ENCODE measurements at regions not wholly inside any gene's neighbourhood (a gene's known extent, or its start where the extent isn't known, plus 50 kb on each side); places are given as distances from the start of the nearest gene placed in this dataset.

DNA sequence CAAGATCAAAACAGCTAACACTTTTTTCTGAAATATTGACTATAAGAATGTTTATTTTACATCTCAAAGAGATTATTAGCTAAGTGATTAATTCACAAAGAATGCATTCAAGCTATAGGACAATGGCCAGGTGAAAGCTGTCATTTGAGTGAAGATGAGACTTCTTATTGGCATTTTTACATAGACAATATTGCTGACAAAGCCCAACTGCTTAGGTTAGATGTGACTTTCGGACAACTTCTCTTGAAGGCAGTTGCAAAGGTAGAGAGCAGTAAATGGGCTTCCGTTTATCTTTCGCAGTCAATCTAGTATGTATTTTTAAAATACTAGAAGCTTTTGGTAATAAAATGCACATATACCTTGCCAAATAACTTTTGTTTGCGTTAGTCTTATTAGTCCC lies 1041.3 kb downstream of the AMY1C start:
- POLR2A ChIA-PET = no interaction called here
- no TSS peak for BruUV-seq (replicated peaks)
- CTCF ChIA-PET = interaction anchor here (0.6 to 1.6 kb wide), 2 partner anchors 12 to 367 kb away, joined by 3 to 5 read pairs; no protein-coding TSS in a partner anchor
- no peaks in the 10 kb centered on the region for H3K79me2 ChIP-seq (ENCODE audit: control insufficient read depth, insufficient read depth, low read length)
- H3K9me3 ChIP-seq (replicated peaks; ENCODE audit: control insufficient read depth, insufficient read depth, low read length) = no peaks in the 10 kb centered on the region
- no peak for ATAC-seq
- TF ChIP-seq MYB (IDR thresholded peaks at IDR 0.05; ENCODE audit: borderline replicate concordance, low read depth, low read length) (no peak), CHD4 (IDR thresholded peaks at IDR 0.05) (no peak), ETV6 (conservative IDR thresholded peaks at IDR 0.05 in 1 of 2, IDR thresholded peaks at IDR 0.05 in 1 of 2; ENCODE audit: borderline replicate concordance in 1 of 2, low read depth in 1 of 2) (no peak), ZNF622 (IDR thresholded peaks at IDR 0.05) (no peak), IKZF2 (IDR thresholded peaks at IDR 0.05) (no peak), CHD2 (IDR thresholded peaks at IDR 0.05; ENCODE audit: borderline replicate concordance, low read depth, low read length) (no peak), ZNF274 (IDR thresholded peaks at IDR 0.05; ENCODE audit: insufficient read depth, insufficient read length) (no peak), STAT1 (conservative IDR thresholded peaks at IDR 0.05) (no peak), SMARCA5 (IDR thresholded peaks at IDR 0.05) (no peak)
- TF ChIP-seq, protein P1, sequence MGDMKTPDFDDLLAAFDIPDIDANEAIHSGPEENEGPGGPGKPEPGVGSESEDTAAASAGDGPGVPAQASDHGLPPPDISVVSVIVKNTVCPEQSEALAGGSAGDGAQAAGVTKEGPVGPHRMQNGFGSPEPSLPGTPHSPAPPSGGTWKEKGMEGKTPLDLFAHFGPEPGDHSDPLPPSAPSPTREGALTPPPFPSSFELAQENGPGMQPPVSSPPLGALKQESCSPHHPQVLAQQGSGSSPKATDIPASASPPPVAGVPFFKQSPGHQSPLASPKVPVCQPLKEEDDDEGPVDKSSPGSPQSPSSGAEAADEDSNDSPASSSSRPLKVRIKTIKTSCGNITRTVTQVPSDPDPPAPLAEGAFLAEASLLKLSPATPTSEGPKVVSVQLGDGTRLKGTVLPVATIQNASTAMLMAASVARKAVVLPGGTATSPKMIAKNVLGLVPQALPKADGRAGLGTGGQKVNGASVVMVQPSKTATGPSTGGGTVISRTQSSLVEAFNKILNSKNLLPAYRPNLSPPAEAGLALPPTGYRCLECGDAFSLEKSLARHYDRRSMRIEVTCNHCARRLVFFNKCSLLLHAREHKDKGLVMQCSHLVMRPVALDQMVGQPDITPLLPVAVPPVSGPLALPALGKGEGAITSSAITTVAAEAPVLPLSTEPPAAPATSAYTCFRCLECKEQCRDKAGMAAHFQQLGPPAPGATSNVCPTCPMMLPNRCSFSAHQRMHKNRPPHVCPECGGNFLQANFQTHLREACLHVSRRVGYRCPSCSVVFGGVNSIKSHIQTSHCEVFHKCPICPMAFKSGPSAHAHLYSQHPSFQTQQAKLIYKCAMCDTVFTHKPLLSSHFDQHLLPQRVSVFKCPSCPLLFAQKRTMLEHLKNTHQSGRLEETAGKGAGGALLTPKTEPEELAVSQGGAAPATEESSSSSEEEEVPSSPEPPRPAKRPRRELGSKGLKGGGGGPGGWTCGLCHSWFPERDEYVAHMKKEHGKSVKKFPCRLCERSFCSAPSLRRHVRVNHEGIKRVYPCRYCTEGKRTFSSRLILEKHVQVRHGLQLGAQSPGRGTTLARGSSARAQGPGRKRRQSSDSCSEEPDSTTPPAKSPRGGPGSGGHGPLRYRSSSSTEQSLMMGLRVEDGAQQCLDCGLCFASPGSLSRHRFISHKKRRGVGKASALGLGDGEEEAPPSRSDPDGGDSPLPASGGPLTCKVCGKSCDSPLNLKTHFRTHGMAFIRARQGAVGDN (IDR thresholded peaks at IDR 0.05) = no peak
- no peaks in the 10 kb centered on the region for H3K4me1 ChIP-seq (ENCODE audit: control insufficient read depth, insufficient read depth, low read length)
- intact Hi-C loops (cut with micrococcal nuclease; ENCODE audit: unreplicated experiment) = no loop called here
- no peaks in the 10 kb centered on the region for H4K20me1 ChIP-seq (ENCODE audit: control insufficient read depth, insufficient read depth)
- H3K4me3 ChIP-seq = no peak overlapping the region
- DNase-seq (ENCODE audit: low read depth, low spot score) = no peak
- in situ Hi-C loops (cut with MboI) = no loop called here
- H3K27ac ChIP-seq (ENCODE audit: control insufficient read depth, insufficient read depth) = no peak overlapping the region
- no peak overlapping the region for H3K9ac ChIP-seq (ENCODE audit: control insufficient read depth, insufficient read depth, low read length)
- SMC1A ChIA-PET (ENCODE audit: uncharacterized antibody, unreplicated experiment) = interaction anchor here (0.9 to 1.4 kb wide), 6 partner anchors 9 to 237 kb away, joined by 3 to 4 read pairs (median 4); no protein-coding TSS in a partner anchor
- FAIRE-seq = no peak
- RAD21 ChIA-PET (ENCODE audit: unreplicated experiment) = no interaction called here
- no peak overlapping the region for H2AFZ ChIP-seq (ENCODE audit: control insufficient read depth, low read depth, low read length)
- H3K27me3 ChIP-seq (replicated peaks in 1 of 2; ENCODE audit: control insufficient read depth in 2 of 2, insufficient read depth in 2 of 2, low read length in 1 of 2) = no peaks in the 10 kb centered on the region
- H3K36me3 ChIP-seq (ENCODE audit: control insufficient read depth in 2 of 2, insufficient read depth in 2 of 2, low read length in 1 of 2) = no peaks in the 10 kb centered on the region
- no peak overlapping the region for H3K4me2 ChIP-seq (ENCODE audit: control insufficient read depth, insufficient read depth)
- 38% methylated on average over 4 of the region's 4 CpGs for WGBS (ENCODE audit: insufficient coverage, insufficient replicate concordance, low lambda C conversion rate, missing lambda C conversion rate)

All from GM12878 (cell line).